ENCODE measurements at regions not wholly inside any gene's neighbourhood (a gene's known extent, or its start where the extent isn't known, plus 50 kb on each side); places are given as distances from the start of the nearest gene placed in this dataset.
"Not testable (repeated sequence)": the region's sequence is repeated elsewhere in the genome, so short reads cannot be mapped to it uniquely, and the experiment has no call there.

DNA sequence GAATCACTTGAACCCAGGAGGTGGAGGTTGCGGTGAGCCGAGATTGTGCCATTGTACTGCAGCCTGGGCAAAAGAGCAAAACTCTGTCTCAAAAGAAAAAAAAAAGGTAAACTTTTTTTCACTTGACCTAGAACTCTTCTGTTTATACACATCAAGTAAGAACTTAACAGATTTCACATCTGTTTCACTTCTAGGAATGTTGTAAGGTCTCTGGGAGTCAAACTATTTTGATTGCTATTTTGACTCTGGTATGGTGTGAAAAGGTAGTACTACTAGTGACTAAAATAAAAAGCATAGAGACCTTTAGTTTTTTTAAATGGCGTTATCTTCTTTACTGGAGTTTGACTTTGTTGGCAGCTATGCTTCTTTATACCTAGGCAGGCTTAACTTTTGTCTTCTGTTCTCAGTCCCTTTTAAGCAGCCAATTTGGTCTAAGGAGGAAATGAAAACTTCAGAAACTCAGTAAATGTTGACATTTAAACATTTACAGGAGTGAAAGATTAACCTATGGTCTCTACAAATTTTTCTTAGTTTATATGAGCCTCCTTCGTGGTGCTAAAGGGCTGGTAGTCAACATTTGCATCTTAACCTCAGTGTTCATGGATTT, 84.7 kb downstream of the METTL2B start:
- in situ Hi-C loops (cut with MboI; ENCODE audit: low sequenced_read_pairs, unreplicated experiment) = not testable (repeated sequence)

GRCh38 chr7:128562795-128563194, 86.2 kb downstream of the METTL2B start:
- in situ Hi-C loops (cut with MboI; ENCODE audit: low sequenced_read_pairs, unreplicated experiment); DNase-seq (ENCODE audit: low spot score): not testable (repeated sequence)

More for the DNA sequence above, 84.7 kb downstream of the METTL2B start:
- DNase-seq (ENCODE audit: low spot score) = not testable (repeated sequence)

DNA sequence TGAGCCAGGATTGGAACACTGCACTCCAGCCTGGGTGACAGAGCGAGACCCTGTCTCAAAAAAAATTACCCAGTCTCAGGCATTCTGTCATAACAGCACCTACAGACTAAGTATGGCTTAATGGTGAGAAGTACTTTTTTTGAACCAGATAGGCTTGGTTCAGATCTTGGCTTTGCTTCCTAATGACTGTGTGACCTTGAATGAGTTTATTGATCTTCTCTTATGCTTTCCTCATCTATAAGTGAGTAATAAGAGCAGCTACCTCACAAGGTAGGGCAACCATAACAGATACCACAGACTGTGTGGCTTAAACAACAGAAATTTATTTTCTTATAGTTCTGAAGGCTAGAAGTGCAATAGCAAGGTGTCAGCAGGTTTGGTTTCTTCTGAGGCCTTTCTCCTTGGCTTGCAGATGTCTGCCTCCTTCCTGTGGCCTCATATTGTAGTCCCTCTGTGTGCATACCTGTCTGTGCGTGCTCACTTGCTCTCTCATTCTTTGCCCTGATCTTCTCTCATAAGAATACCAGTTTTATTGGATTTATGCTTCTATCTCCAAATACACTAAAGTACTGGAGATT, 87.7 kb downstream of the METTL2B start:
- DNase-seq (ENCODE audit: low spot score); in situ Hi-C loops (cut with MboI; ENCODE audit: low sequenced_read_pairs, unreplicated experiment): not testable (repeated sequence)

DNA sequence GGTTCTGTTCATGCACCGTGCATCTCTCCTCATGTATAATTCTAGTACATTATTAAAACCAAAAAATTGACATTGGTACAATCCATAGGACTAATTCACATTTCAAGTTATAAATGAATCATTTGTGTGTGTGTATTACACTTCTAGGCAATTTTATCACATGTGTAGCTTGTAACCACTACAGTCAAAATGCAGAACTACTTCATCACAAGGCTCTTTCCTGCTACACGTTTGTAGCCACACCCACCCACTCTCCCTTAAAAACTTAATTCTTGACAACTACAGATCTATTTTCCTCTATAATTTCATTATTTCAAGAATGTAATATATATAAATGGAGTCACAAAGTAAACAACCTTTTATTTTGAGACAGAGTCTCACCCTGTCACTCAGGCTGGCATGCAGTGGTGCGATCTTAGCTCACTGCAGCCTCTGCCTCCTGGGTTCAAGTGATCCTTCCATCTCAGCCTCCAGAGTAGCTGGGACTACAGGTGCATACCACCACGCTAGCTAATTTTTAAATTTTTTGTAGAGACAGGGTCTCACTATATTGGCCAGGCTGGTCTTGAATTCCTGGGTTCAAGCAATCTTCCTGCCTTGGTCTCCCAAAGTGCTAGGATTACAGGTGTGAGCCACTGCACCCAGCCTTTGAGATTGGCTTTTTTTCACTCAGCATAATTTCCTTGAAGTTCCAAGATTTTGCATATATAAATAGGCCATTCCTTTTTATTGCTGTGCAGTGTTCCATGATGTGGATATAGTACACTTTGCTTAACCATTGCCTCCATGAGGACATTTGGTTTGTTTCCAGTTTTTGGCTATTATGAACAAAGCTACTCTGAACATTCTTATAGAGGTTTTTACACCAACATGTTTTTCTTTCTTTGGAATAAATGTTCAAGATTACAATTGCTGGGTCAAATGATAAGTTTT, 88.7 kb downstream of the METTL2B start:
- in situ Hi-C loops (cut with MboI; ENCODE audit: low sequenced_read_pairs, unreplicated experiment); DNase-seq (ENCODE audit: low spot score): not testable (repeated sequence)

DNA sequence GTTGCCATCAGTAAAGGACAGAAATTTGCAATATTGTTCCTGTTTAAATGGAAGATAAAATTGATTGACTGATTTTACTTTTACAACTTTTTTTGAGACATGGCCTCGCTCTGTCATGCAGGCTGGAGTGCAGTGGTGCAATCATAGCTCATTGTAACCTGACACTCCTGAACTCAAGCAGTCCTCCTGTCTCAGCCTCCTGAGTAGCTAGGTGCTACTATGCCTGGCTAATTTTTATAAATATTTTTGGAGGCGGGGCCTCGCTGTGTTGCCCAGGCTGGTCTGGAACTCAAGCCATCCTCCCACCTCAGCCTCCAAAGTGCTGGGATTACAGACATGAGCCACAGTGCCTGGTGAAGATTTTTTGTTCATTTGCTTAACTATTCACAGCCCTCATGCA, 96.8 kb upstream of the GARIN1A start:
- in situ Hi-C loops (cut with MboI; ENCODE audit: low sequenced_read_pairs, unreplicated experiment); DNase-seq (ENCODE audit: low spot score): not testable (repeated sequence)

GRCh38 chr7:128576953-128577352, 95.1 kb upstream of the GARIN1A start:
- in situ Hi-C loops (cut with MboI; ENCODE audit: low sequenced_read_pairs, unreplicated experiment) = not testable (repeated sequence)

DNA sequence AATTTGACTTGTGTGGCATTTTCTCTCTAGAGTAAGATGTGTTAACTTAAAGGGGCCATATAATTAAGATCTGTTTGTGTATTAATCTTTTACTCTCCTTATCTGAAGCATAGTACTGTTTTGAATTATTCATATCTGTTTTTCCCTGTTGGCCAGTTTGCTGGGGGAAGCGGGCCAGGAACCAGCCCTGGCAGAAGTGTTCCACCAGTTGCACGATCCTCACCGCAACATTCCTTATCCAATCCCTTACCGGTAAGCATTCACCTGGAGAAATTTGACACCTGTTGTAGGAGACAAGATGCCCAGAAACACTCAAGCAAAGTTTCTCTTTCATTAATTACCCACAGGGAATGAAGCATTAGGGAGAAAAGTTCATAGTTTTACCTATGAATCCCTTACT, 92.2 kb upstream of the GARIN1A start:
- DNase-seq (ENCODE audit: low spot score); in situ Hi-C loops (cut with MboI; ENCODE audit: low sequenced_read_pairs, unreplicated experiment): not testable (repeated sequence)

More at GRCh38 chr7:128576953-128577352, 95.1 kb upstream of the GARIN1A start:
- DNase-seq (ENCODE audit: low spot score) = not testable (repeated sequence)

- in situ Hi-C loops (cut with MboI; ENCODE audit: low sequenced_read_pairs, unreplicated experiment) = not testable (repeated sequence)
These were observed 91.0 kb upstream of the GARIN1A start for GRCh38 chr7:128581100-128581499.

DNA sequence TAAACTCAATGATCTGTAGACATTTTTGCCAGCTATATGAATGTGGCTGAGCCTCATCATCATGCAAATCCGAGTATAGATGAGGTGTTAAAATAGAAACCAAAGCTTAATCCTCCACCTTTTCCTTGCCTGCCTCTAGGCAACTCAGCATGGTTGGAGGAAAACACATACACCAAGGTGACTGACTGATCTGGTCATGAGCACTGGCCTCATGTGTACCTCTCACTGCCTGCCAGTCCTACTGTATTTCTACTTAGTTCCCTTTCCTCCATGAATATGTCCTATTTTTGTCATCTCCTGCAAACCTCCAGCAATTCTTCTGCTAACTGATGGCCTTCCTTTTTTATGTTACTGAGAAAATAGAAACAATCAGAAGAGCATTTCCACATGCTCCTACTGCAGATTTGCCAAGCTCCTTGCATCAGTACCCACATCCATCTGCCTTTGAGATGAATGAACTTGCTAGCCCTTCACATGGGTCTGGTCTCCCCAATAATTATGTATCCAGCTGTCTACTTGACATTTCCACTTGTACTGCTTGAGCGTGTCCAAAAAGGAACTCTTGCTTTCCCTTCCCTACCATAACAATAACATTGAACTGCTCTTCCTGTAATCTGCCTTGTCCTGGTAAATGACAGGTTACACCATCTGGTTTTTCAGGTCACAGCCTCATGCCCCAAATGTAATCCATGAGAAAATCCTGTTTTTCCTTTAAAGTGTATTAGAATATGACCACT, 90.1 kb upstream of the GARIN1A start:
- DNase-seq (ENCODE audit: low spot score) = not testable (repeated sequence)

More at GRCh38 chr7:128581100-128581499, 91.0 kb upstream of the GARIN1A start:
- DNase-seq (ENCODE audit: low spot score) = not testable (repeated sequence)

DNA sequence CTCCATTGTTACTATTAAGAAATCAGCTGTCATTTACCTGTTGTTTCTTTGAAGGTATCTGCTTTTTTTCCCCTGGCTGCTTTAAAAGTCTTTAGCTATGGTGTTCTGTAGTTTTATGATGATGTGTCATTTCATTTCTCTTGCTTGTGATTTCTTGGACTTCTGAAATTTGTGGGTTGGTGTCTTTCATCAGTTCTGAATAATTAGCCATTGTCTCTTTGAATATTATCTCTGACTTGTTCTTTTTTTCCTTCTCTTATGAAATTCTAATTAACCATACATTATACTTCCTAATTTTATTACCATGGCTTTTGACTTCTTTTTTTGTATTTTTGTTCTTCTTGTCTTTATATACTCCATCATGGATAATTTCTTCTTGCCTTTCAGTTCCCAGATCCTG, 85.4 kb upstream of the GARIN1A start:
- in situ Hi-C loops (cut with MboI; ENCODE audit: low sequenced_read_pairs, unreplicated experiment); DNase-seq (ENCODE audit: low spot score): not testable (repeated sequence)

More for the DNA sequence above, 90.1 kb upstream of the GARIN1A start:
- in situ Hi-C loops (cut with MboI; ENCODE audit: low sequenced_read_pairs, unreplicated experiment) = not testable (repeated sequence)

DNA sequence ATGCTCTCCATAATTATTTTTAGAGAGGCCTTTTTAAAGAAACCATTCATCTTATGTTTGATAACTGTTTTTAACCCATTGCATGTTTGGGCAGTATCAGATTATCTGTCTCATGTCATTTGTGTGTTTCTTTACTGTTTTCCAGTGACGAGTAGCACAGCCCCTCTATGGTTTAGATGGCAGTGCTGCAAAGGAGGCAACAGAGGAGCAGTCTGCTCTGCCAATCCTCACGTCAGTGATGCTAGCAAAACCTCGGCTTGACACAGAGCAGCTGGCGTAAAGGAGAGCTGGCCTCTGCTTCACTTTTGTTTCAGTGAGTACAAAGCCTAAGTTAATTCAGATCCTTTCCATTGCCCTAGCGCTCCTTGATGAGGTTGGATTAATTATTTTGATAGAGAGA, 80.4 kb upstream of the GARIN1A start:
- TF ChIP-seq, protein P1, sequence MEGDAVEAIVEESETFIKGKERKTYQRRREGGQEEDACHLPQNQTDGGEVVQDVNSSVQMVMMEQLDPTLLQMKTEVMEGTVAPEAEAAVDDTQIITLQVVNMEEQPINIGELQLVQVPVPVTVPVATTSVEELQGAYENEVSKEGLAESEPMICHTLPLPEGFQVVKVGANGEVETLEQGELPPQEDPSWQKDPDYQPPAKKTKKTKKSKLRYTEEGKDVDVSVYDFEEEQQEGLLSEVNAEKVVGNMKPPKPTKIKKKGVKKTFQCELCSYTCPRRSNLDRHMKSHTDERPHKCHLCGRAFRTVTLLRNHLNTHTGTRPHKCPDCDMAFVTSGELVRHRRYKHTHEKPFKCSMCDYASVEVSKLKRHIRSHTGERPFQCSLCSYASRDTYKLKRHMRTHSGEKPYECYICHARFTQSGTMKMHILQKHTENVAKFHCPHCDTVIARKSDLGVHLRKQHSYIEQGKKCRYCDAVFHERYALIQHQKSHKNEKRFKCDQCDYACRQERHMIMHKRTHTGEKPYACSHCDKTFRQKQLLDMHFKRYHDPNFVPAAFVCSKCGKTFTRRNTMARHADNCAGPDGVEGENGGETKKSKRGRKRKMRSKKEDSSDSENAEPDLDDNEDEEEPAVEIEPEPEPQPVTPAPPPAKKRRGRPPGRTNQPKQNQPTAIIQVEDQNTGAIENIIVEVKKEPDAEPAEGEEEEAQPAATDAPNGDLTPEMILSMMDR (IDR thresholded peaks at IDR 0.05; ENCODE audit: borderline replicate concordance, control extremely low read depth, extremely low read depth, insufficient read depth, missing control alignments) = no peak
- in situ Hi-C loops (cut with MboI; ENCODE audit: low sequenced_read_pairs, unreplicated experiment) = no loop called here
- DNase-seq (ENCODE audit: low spot score) = no peak

GRCh38 chr7:128592209-128592608, 79.9 kb upstream of the GARIN1A start:
- DNase-seq (ENCODE audit: low spot score) = not testable (repeated sequence)

GRCh38 chr7:128594061-128594460, 78.0 kb upstream of the GARIN1A start:
- in situ Hi-C loops (cut with MboI; ENCODE audit: low sequenced_read_pairs, unreplicated experiment); DNase-seq (ENCODE audit: low spot score): not testable (repeated sequence)

More at GRCh38 chr7:128592209-128592608, 79.9 kb upstream of the GARIN1A start:
- in situ Hi-C loops (cut with MboI; ENCODE audit: low sequenced_read_pairs, unreplicated experiment) = not testable (repeated sequence)

DNA sequence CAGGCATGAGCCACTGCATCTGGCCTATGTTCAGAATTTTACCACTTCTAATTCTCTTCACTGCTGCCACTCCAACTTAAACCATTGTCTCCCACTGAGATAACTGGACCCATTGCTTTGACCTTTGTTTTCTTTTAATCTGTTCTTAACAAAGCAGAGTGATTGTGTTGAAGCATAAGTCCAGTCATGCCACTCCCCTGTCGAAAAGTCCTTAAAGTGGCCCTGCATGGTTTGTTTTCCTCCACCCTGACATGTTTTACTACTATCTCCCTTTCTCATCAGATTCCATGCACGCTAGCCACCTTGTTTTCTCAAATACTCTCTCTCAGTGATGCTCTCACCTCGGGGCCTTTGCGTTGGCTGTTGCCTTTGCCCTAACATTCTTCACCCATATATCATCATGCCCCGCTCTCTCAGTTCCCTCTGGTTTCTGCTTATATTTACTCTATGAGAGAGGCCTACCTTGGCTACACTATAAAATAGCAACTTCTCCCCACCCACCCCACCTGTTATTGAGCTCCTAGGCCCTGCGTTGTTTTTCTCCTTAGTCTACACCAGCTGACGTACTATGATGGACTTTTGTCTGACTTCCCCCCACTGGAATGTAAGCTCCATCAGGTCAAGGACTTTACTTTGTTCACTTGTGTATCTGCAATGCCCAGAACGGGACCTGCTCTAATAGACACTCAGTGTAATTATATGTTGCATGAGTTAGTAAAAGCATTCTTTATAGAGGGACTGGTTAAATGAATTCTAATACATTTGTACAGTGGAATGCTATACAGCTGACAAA, 75.6 kb upstream of the GARIN1A start:
- DNase-seq (ENCODE audit: low spot score); in situ Hi-C loops (cut with MboI; ENCODE audit: low sequenced_read_pairs, unreplicated experiment): not testable (repeated sequence)

DNA sequence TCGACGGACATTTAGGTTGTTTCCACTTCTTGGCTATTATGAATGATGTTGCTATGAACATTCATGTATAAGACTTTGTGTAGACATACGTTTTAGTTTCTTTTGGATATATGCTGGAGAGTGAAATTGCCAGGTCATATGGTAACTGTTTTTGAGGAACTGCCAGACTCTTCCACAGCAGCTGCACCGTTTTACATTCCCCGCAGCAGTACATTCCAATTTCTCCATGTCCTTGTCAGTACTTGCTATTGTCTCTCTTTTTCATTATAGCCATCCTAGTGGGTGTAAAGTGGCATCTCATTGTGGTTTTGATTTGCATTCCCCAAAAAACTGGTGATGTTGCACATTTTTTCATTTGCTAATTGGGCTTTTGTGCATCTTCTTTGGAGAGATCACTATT, 73.1 kb upstream of the GARIN1A start:
- in situ Hi-C loops (cut with MboI; ENCODE audit: low sequenced_read_pairs, unreplicated experiment) = not testable (repeated sequence)

More for the DNA sequence above, 73.1 kb upstream of the GARIN1A start:
- DNase-seq (ENCODE audit: low spot score) = not testable (repeated sequence)

Data from GM13976 (cell line).